GM12892 (cell line): ENCODE measurements at regions not wholly inside any gene's neighbourhood (a gene's known extent, or its start where the extent isn't known, plus 50 kb on each side); places are given as distances from the start of the nearest gene placed in this dataset.

Source experiments
- POLR2A ChIP-seq: IDR thresholded peaks from 2 replicates; pipeline ENCODE4 v1.6.1; 2011; ENCODE audit warnings: low read depth, low read length, control low read depth
- POLR2AphosphoS5 ChIP-seq: IDR thresholded peaks from 2 replicates; pipeline ENCODE4 v1.6.1; 2011; ENCODE audit warnings: low read depth, low read length, control low read depth

DNA sequence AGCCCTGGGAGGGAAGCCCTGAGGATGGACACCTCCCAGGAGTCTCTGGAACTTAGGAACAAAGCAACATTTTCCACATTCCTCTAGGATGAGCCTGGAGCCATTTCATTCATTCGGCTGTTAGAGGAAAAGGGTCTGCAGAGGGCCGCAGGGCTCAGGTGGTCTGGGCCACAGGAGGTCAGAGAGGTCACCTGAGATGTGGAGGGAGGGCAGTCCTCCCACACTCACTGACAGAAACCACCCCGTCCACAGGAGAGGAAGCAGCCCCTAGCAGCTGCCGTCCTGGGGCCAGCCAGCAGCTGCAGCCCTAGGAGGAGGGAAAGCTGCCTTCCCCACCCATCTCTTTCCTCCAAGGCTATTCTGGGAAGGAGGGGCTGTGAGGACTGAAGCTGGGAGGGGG is 207.0 kb downstream of the CDC5L start:
- TF ChIP-seq POLR2A (no peak), POLR2AphosphoS5 (no peak)
